Activated naive CD8-positive, alpha-beta T cell (primary cell): ENCODE measurements at regions not wholly inside any gene's neighbourhood (a gene's known extent, or its start where the extent isn't known, plus 50 kb on each side); places are given as distances from the start of the nearest gene placed in this dataset.
"Not testable (repeated sequence)": the region's sequence is repeated elsewhere in the genome, so short reads cannot be mapped to it uniquely, and the experiment has no call there.

Experiments
- H3K27ac Mint-ChIP-seq: one replicate; pipeline ENCODE4 v1.8.0; 2021; ENCODE audit warnings: mixed read lengths
- H3K27me3 Mint-ChIP-seq: one replicate; pipeline ENCODE4 v1.8.0; 2021; ENCODE audit warnings: mixed read lengths
- H3K36me3 Mint-ChIP-seq: one replicate; pipeline ENCODE4 v1.8.0; 2021; ENCODE audit warnings: mixed read lengths
- H3K4me1 Mint-ChIP-seq: one replicate; pipeline ENCODE4 v1.8.0; 2021; ENCODE audit warnings: low read depth, mixed read lengths
- H3K4me3 Mint-ChIP-seq: one replicate; pipeline ENCODE4 v1.8.0; 2021; ENCODE audit warnings: mild to moderate bottlenecking, mixed read lengths
- H3K9me3 Mint-ChIP-seq: one replicate; pipeline ENCODE4 v1.8.0; 2021; ENCODE audit warnings: low read depth, mixed read lengths

- not testable (repeated sequence) for H3K4me3 Mint-ChIP-seq, H3K36me3 Mint-ChIP-seq, H3K4me1 Mint-ChIP-seq, H3K27me3 Mint-ChIP-seq, H3K27ac Mint-ChIP-seq
- H3K9me3 Mint-ChIP-seq: peaks cover 26% of the 10 kb centered on the region
Measured at GRCh38 chr21:10002762-10003313, 518.5 kb upstream of the TPTE start.

- H3K27me3 Mint-ChIP-seq, H3K27ac Mint-ChIP-seq, H3K36me3 Mint-ChIP-seq, H3K4me3 Mint-ChIP-seq, H3K4me1 Mint-ChIP-seq: not testable (repeated sequence)
- peaks cover 19% of the 10 kb centered on the region for H3K9me3 Mint-ChIP-seq
Measured at GRCh38 chr21:10005791-10006190, 515.6 kb upstream of the TPTE start.

- not testable (repeated sequence) for H3K36me3 Mint-ChIP-seq, H3K27ac Mint-ChIP-seq, H3K4me1 Mint-ChIP-seq
Measured at GRCh38 chr21:10016991-10017390, 504.4 kb upstream of the TPTE start.

GRCh38 chr21:10017757-10018156 lies 503.6 kb upstream of the TPTE start:
- not testable (repeated sequence) for H3K4me1 Mint-ChIP-seq, H3K27me3 Mint-ChIP-seq, H3K27ac Mint-ChIP-seq, H3K4me3 Mint-ChIP-seq, H3K36me3 Mint-ChIP-seq
- peaks cover 13% of the 10 kb centered on the region for H3K9me3 Mint-ChIP-seq

More at GRCh38 chr21:10016991-10017390, 504.4 kb upstream of the TPTE start:
- H3K9me3 Mint-ChIP-seq: peaks cover 17% of the 10 kb centered on the region
- not testable (repeated sequence) for H3K27me3 Mint-ChIP-seq, H3K4me3 Mint-ChIP-seq

- H3K9me3 Mint-ChIP-seq: peaks cover 15% of the 10 kb centered on the region
- not testable (repeated sequence) for H3K4me3 Mint-ChIP-seq, H3K36me3 Mint-ChIP-seq, H3K27ac Mint-ChIP-seq, H3K4me1 Mint-ChIP-seq, H3K27me3 Mint-ChIP-seq
Measured at GRCh38 chr21:10021462-10021861, 499.9 kb upstream of the TPTE start.

GRCh38 chr21:10022745-10023144 lies 498.6 kb upstream of the TPTE start:
- H3K27me3 Mint-ChIP-seq: not testable (repeated sequence)

More at GRCh38 chr21:10022745-10023144, 498.6 kb upstream of the TPTE start:
- H3K4me1 Mint-ChIP-seq, H3K36me3 Mint-ChIP-seq, H3K9me3 Mint-ChIP-seq, H3K27ac Mint-ChIP-seq, H3K4me3 Mint-ChIP-seq: not testable (repeated sequence)
